Stimulated activated CD4-positive, alpha-beta T cell treated with anti-CD3 and anti-CD28 coated beads, Interleukin-12 subunit alpha, Interleukin-12 subunit beta, amount 100 ng/mL, for 24 hours (primary cell): ENCODE measurements at regions not wholly inside any gene's neighbourhood (a gene's known extent, or its start where the extent isn't known, plus 50 kb on each side); places are given as distances from the start of the nearest gene placed in this dataset.
"Not testable (repeated sequence)": the region's sequence is repeated elsewhere in the genome, so short reads cannot be mapped to it uniquely, and the experiment has no call there.

Experiments used
- DNase-seq, 2 experiments: peaks; one replicate each; pipeline ENCODE4 v3.0.0-alpha.2; 2020; ENCODE audit warnings: low read depth in 2 of 2

DNA sequence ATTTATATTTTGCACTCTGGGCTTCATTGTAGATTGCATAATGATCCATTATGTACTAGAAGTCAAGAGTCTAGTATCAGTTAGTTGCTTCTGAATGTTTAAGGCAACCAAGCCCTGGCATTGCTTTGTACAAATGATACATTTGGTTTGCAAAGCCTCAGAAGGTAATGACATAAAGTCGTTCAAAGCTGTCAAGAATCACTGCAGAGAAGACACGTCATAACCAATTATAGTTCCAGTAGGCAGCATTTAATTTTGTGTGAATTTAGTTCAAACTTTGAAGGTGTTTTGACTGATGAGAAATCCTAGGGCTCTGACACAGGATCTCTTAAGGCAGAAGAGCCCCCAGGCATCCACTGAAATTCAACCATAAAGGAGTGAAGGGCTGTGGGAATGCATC is 163.0 kb upstream of the KRR1 start:
- DNase-seq, result no peak

DNA sequence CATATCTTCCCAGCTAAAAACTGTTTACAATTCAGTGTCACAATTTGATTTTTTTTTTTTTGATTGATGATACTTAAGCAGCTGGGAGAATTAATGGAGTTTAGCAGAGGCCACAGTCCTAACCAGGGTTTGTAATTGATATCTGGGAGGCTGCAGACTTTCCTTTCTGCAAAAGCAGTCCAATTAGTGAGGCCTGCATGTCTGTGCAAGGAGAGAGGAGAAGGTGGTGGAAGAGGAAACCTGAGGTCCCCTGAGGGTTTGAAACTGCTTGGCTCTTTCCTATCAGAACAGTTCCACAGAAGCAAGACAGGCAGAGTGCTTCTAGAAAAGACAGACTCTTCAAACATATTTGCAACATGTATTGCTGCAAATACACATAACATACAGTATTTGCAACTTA is 160.8 kb upstream of the KRR1 start:
- no peak for DNase-seq

DNA sequence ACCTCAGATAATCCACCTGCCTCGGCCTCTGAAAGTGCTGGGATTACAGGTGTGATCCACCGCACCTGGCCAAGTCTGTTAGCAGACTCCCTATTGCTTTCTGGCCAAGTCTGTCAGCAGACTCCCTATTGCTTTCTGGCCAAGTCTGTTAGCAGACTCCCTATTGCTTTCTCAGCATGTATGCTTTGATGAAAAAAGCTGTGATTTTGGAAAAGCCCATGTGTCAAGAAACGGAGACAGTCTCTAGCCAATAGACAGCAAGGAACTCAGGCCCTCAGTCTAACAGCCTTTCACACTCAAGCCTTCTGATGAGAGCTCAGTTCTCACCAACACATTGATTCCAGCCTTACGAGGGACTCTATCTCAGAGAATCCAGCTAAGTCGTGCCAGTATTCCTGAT is 158.8 kb upstream of the KRR1 start:
- no peak for DNase-seq

DNA sequence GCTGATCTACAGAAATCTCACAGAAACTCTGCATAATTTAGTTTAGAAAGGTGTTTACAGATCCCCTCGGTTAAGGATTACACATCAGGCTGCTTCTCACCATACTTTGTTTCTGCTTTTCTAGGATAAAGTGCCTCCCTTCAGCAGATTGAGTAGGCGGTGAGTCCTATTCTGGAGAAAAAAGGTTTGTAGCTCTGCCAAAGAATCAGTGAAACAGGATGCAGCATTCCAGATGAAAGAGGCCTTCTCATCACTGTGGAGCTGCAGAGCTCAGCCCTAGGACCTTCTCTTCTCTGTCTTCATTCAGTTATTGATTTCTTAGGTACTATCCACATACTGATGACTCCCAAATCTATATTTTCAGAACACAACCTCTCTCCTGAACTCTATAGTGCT is 155.5 kb upstream of the KRR1 start:
- DNase-seq, result no peak

DNA sequence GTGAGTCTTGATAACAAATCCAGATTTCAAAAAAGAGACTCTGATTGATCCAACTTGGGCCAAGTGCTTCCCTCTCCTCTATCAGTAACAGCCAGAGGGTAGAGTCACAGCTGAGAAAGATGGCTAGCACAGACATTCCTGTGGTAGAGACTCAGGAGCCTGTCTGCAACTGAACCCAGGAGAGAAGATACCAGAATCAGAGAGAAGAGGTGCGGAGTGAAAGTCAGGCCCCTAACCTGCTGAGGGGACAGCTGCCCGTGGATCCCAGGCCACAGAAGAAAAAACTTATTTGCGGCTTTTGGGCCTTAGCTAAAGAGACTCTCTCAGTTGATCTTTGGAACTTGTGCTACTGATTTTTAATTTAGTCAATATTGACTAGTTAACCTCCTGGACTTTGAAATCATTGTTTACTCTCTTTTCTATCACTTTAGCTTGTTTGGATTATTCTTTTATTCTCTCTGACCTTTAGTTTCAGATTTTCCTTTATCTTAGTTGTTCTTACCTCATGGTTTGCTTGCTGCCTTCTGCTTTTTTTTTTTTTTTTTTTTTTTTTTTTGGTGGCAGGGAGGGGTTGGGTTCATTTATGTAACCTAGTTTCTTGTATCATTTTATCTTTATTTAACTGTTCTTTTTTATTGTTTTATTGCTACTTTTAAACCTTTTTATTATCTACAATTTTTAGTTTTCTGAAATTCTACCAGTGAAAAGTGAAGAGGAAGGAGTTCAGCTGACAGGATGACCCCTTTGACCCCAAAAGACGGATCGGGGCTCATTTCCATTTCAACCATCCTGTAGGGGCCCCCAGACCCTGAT is 154.9 kb upstream of the KRR1 start:
- no peak for DNase-seq

DNA sequence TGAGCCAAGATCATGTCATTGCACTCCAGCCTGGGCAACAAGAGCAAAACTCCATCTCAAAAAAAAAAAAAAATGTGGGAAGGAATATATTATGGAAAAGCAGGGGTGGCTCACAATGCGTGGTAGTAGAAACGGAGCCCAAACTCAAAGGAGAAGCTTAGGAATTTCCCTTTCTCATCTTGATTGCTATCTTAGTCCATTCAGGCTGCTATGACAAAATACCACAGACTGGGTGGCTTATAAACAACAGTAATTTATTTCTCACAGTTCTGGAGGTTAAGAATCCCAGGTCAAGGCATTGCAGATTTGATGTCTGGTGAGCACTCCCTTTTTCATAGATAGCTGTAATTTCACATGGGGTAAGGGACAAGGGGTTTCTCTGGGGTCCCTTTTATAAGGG is 153.8 kb upstream of the KRR1 start:
- no peak for DNase-seq

DNA sequence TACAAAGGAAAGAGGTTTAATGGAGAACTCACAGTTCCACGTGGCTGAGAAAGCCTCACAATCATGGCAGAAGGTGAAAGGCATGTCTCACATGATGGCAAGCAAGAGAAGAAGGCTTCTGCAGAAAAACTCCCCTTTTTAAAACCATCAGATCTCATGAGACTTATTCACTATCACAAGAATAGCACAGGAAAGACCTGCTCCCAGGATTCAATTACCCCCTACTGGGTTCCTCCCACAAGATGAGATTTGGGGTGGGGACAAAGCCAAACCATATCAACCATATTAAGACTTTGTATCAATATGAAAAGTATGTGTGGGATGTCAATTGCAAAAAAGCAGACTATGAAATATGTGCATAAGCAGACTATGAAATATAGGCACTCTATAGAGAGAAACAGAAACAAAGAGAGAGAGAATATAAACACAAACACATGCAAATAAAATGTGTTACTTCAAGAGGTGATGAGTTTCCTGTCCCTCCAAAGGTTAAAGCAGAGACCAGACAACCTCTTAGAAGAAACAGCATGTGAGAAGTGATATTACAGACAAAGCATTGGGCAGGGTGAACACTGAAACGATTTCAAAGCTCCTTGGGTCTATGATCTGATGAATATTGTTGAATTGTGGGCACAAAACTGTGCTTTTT is 151.2 kb upstream of the KRR1 start:
- no peak for DNase-seq

DNA sequence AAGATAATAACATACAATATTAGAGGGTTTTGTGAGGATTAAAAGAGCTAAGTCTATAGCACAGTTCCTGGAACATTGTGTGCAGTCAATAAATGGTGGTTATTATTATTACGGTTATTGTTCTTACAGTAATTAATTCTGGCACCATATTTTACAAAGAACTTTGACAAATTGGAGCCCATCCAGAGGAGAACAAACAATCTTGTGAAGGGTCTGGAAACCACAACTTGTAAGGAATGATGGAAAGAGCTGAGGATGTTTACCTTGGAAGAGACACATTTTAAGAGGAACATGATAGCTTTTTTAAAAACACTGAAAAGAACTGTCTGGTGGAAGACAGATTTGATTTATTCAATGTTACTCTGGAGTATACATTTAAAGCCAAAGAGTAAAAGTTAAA is 150.5 kb upstream of the KRR1 start:
- DNase-seq, result no peak

DNA sequence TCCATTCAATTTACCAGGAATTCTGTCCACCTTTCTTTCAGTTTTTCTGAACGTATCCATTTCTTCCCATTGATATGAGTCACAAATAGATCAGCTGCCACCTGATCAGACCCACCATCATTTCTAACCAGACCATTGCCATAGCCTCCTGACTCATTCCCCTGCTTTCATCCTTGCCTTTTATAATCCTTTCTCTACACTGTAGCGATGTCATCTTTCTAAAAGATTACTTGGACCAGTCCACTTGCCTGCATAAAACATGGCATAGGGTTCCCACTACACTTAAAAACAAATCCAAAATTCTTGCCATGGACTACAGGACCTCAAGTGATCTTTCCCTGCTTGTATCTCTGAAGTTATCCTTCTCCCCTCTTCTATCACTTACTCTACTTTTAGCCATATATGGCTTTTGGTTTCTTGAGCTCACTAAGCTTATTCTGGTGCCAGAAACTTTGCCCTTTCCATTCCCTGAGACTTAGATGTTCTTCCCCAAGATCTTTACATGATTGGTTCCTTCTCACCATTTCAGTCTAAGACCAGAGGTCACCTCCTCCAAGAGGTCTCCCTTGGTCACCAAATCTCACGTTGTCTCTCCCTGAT is 149.5 kb upstream of the KRR1 start:
- no peak for DNase-seq

DNA sequence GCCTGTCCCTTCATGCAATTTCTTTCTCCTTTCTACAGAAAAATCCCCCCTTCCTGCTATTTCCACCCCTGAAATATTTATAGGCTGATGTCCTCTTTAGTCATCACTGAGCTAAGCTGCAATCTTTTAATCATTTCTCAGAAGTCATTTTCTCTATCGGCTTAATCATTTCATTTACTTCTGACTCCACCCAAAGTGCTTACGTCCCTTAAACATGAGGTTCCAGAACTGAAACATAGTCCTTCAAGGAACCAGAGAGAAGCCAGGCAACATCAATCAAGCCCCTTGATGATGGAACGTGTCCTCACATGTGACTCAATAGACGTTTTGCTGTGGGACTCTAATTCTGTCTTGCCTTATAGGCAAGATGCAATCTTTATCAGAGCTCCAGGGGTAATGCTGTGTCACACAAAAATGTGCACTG is 148.7 kb upstream of the KRR1 start:
- no peak for DNase-seq

DNA sequence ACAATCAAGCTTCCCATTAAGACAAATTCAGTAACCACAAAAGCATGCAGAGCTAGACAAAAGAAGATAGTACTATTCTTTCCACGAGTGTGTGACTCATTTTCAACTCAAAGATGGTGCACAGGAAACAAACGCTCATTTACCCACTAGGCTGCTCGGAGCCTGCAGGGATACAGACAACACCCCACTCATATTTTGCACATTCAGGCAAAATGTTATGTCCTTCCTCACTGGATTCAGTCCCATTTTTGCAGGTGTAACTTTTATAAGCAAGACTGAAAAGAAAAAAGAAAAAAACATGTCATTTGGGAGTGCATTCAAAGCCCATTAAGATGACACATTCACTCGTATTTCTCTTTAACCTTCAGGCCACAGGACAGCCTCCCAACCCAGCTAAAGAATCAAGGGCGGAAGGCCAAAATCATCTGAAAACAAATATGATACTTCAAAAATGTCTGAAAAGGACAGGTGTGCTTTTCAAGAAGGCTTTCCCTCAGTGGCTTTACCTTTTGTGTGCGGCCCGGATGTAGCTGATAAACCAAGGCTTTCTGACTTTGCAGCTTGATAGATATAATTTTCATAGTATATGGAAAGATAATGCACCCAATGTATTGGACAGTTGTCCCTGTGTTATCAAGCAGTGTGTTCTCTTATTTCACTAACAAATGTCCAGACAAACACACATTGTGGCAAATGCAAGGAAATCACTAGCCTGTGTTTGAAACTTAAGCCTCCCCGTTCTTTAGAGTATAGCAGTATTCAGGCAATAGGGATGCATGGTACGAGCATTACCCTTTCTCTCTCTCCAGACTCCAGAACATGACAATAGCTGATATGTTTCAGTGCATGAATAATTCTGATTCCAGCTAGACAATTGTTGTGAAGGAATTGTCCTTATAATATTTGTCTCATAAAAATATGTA is 147.8 kb upstream of the KRR1 start:
- no peak for DNase-seq

DNA sequence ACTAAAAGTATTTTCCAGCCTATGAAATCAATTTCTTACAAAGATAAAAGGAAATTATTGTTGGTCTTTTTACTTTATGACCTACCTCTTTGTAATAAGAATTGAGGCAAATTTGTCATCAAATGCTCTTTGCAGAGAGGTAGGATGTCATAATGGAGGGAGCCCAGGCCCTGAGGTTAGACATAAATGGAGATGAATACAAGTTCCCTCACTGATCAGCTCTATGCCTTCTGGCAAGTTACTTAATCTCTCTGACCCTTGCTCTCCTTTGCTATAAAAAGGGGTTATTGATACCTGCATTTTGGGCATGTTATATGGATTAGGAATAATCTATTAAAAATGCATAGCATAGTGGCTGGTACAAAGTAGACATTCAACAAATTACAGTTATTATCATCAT is 146.9 kb upstream of the KRR1 start:
- no peak for DNase-seq

DNA sequence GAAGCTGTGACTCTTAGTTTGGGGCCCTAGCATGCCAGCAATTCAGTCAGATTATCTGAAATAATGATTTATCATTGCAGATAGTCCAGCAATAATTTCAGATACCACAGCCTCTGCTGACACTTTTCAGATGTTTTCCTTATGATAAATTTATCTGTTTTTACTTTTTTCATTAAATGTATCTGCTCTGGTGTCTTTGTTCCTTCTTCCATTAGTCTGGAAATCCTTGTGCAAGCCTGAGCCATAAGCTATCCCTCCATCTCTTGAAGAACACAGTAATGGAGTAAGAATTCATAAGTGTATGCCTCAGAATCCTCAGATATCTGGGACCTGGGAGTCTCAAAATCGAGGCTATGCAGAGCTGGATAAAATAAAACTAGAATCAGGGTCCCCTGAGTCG is 146.4 kb upstream of the KRR1 start:
- DNase-seq, result no peak

DNA sequence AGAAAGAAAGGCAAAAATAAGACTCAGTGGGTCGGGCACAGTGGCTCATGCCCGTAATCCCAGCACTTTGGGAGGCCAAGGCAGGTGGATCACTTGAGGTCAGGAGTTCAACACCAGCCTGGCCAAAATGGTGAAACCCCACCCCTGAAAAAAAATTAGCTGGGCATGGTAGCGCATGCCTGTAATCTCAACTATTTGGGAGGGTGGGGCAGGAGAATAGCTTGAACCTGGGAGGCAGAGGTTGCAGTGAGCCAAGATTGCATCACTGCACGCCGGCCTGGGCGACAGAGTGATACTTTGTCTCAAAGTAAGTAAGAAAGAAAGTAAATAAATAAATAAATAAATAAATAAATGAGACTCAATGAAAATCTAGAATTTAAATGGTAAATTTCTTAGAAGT is 145.9 kb upstream of the KRR1 start:
- not testable (repeated sequence) for DNase-seq

DNA sequence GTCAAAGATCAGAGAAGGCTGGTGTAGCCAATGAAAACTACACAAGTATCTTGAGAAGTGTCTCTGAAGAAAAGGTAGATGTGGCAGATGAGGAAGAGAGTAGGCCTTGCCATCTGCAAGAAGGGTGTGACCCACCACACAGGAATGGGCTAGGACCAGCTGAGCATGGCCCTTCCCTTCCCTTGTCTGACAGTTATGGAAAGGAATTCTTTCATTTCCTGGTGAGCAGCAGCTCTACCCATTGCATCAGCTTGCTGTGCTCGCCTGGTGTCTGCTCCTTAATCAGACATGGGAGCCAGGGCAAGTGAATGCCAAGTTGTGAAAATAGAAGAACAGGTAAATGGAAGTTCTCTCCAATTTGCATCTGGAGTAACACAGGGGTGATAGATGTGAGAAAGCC is 145.2 kb upstream of the KRR1 start:
- no peak for DNase-seq

DNA sequence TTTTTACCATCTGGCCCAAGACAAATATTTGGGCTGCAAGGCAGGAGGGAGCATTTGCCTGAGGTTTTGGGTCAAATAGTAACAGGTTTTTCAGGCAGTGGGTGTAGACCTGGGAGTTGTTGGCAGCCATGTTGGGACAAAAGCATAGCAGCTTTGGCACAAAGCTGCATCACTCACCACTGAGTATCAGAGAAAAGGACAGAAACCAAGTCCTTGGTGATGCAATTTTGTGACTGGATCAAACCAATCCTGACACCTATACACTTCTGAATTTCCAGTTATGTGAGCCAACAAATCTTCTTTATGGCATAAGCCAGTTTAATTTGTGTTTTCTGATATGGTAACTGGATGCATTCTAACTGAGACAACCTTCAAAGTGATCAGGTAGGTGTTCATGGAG is 144.8 kb upstream of the KRR1 start:
- no peak for DNase-seq

DNA sequence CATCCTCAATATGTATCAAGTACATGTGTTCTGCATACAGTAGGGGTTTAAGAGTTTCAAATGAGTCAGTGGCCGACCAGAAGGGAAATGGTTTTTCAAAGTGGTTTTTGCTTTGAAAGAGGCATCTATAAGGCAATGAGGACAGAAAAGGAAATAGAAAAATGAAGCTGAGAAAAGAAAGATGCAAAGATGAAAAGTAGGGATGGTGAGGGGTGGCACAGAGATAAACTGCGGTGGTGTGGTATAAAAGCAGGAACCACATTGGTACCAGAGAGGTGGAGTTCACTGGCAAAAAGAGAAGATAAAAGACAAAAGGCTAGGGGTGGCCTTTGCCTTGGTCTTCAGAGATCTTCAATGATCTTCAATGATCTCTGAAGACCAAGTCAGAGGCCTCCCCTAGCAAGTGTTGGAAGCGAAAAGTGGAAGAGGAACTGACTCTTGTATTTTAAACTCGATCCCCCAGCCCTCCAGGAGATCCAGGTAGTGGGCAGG is 144.0 kb upstream of the KRR1 start:
- DNase-seq, result no peak

DNA sequence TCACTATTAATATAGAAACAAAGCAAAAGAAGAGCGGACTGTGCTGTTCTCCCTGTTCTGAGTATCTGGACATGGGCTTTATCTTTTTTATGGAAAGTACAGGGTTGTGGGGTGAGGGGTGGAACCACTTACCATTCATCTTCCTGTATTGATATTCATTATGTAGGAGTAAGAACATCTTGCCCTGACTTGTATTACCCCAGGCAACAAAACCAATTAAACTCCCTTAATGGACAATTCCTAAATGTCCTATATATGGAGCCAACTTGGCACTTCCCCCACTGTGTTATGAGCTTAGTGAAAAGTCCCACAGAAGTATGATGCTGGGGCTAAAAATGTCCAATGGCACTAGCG is 139.9 kb upstream of the KRR1 start:
- DNase-seq, result no peak

DNA sequence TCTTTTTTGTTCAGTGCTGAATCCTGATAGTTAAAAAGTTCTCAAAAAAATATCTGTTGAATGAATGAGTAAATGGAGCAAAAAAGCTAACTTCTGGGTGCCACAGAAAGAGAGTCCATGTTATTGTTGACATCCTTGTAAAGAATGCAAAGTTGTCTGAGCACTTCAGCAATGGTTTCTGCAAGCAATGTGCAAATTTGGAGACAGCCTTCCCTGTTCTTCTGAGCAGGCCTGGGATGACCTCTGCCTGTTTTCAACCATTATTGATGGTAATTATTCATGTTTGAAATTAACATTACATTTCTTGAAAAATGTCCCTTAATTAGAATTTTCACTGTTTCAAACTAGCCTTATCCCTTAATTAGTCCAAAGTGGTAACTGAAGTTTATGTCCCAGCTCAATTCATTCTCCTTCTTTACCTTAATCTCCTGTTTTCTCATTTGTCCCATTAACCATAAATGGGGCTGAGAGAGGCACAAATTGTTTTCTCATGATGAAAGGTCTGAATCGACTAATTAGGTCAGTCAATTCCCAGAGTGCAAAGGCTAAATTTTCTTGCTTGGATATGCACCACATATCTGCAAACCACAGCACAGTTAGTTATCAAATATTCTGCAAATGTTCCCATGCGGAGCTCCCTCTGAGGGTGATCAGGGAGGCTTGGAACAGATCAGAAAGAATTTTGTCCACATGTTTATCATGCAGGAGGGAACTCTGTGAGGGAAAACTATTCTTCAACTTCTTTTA is 139.4 kb upstream of the KRR1 start:
- no peak for DNase-seq

DNA sequence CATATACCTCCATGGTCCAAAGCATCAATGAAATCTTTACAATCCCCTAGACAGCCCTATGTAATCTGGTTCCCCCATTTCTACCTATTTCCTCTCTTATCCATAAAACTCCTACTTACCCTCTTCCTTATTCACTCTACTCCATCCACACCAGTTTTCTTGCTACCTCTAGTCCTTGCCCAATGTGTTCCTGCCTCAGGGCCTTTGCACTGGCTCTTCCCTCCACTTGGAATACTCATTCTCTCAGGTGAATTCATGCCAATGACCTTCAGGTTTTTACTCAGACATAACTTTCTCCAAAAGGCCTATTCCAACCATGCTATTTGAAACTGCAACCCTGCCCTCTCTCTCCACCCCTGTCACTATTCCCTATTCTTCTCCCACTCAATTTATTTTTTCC is 138.7 kb upstream of the KRR1 start:
- DNase-seq, result no peak

DNA sequence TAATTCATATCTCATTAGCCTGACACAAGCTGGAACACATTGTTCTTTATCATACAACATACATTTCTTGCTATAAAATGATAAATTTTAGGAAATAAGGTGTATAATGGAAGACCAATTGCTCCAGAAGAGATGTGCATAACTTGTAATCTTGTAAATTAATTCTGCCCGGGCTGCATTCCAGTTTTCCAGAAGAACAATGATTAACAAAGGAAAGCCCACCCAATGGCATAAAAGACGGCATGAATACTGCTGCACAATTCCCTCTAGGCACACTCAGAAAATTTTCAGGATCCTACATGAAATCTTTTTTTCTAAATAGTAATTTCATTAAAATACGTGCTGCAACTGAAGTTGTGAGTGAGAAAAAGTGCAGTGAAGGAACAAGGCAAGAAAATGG is 137.4 kb upstream of the KRR1 start:
- DNase-seq, result no peak
